ENCODE measurements at regions not wholly inside any gene's neighbourhood (a gene's known extent, or its start where the extent isn't known, plus 50 kb on each side); places are given as distances from the start of the nearest gene placed in this dataset.
"Not testable (repeated sequence)": the region's sequence is repeated elsewhere in the genome, so short reads cannot be mapped to it uniquely, and the experiment has no call there.

DNA sequence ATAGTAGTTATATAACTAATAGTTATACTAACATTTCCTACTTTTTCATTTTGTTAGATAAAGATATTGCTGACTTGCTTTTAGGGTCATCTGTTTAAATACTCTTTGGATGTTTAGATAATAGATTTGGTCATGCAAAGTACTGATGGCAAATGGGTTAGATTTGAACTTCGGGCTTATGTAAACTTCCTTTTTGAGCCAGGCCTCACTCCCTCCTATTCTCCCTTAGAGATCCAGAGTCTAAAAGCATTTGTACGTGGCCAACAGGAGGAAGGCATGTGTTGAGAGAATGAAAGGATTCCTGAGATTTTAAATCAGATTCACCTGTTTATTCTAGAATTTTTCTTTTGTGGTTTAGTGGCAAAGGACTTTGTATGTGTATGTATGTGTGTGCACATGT lies 106.4 kb upstream of the GBE1 start:
- H3K9me3 Mint-ChIP-seq (ENCODE audit: unreplicated experiment) = no peaks in the 10 kb centered on the region
- TF ChIP-seq, protein P1, sequence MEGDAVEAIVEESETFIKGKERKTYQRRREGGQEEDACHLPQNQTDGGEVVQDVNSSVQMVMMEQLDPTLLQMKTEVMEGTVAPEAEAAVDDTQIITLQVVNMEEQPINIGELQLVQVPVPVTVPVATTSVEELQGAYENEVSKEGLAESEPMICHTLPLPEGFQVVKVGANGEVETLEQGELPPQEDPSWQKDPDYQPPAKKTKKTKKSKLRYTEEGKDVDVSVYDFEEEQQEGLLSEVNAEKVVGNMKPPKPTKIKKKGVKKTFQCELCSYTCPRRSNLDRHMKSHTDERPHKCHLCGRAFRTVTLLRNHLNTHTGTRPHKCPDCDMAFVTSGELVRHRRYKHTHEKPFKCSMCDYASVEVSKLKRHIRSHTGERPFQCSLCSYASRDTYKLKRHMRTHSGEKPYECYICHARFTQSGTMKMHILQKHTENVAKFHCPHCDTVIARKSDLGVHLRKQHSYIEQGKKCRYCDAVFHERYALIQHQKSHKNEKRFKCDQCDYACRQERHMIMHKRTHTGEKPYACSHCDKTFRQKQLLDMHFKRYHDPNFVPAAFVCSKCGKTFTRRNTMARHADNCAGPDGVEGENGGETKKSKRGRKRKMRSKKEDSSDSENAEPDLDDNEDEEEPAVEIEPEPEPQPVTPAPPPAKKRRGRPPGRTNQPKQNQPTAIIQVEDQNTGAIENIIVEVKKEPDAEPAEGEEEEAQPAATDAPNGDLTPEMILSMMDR (IDR thresholded peaks at IDR 0.05; ENCODE audit: unreplicated experiment) = no peak
- H3K4me3 Mint-ChIP-seq (ENCODE audit: unreplicated experiment) = no peak overlapping the region
- no peak for DNase-seq (ENCODE audit: low spot score)
- H3K36me3 Mint-ChIP-seq (ENCODE audit: low read depth, unreplicated experiment) = no peaks in the 10 kb centered on the region
- no peak overlapping the region for H3K27ac Mint-ChIP-seq (ENCODE audit: unreplicated experiment)
- H3K27me3 Mint-ChIP-seq (ENCODE audit: unreplicated experiment) = no peaks in the 10 kb centered on the region
- H3K4me1 Mint-ChIP-seq (ENCODE audit: unreplicated experiment) = no peaks in the 10 kb centered on the region

DNA sequence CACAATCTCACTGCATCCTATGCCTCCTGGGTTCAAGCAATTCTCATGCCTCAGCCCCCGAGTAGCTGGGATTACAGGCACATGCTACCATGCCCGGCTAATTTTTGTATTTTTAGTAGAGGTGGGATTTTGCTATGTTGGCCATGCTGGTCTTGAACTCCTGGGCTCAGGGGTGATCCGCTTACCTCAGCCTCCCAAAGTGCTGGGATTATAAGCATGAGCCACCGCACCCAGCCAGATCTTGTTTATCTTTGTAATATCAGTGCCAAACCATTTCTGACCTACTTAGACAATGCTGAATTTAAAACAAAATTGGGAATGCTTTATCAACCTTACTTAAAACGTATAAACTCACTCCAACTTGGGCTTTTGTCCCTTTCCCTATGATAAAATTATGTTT lies 103.7 kb upstream of the GBE1 start:
- not testable (repeated sequence) for H3K4me1 Mint-ChIP-seq (ENCODE audit: unreplicated experiment); H3K27ac Mint-ChIP-seq (ENCODE audit: unreplicated experiment); H3K4me3 Mint-ChIP-seq (ENCODE audit: unreplicated experiment); DNase-seq (ENCODE audit: low spot score); H3K27me3 Mint-ChIP-seq (ENCODE audit: unreplicated experiment); H3K9me3 Mint-ChIP-seq (ENCODE audit: unreplicated experiment); H3K36me3 Mint-ChIP-seq (ENCODE audit: low read depth, unreplicated experiment)

DNA sequence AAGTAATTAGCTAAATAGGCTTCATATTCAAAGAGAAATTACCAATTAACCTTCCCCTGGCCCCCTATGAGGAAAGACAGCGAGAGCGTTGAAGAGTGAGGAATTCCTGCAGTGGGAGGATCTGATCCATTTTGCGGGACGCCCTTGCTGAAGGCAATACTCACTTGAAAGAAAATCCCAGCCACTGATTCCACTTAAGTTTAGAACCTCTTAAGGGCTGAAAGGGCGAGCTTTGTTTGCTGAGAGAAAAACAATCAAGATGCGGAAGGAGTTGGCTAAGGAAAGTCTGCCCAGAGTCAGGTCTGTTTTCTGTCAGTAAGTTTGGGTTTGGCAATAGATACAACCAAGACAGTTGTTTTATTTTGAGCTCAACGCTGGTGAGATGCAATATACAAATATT lies 102.8 kb upstream of the GBE1 start:
- H3K9me3 Mint-ChIP-seq (ENCODE audit: unreplicated experiment) = no peaks in the 10 kb centered on the region
- DNase-seq (ENCODE audit: low spot score) = no peak
- H3K36me3 Mint-ChIP-seq (ENCODE audit: low read depth, unreplicated experiment) = no peaks in the 10 kb centered on the region
- TF ChIP-seq, protein P1 (IDR thresholded peaks at IDR 0.05; ENCODE audit: unreplicated experiment) = no peak
- no peaks in the 10 kb centered on the region for H3K27me3 Mint-ChIP-seq (ENCODE audit: unreplicated experiment)
- no peak overlapping the region for H3K27ac Mint-ChIP-seq (ENCODE audit: unreplicated experiment)
- H3K4me3 Mint-ChIP-seq (ENCODE audit: unreplicated experiment) = no peak overlapping the region
- no peaks in the 10 kb centered on the region for H3K4me1 Mint-ChIP-seq (ENCODE audit: unreplicated experiment)

DNA sequence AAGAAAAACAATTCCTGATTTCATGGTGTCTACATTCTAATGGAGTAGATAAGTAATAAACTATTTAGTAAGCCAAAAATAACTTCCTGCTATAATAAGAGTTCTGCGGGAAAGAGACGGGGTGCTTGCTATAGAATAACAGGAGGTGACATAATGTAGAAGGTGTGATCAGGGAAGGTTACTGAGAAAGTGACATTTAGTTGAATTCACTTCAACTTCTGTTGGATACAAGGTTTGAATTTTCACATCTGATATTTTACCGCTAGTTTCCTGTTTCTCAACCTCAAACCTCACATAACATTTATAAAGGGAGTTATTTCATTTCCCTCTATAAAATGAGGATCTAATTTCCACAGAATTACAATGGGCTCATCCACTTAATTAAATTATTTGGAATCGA lies 102.3 kb upstream of the GBE1 start:
- no peak overlapping the region for H3K4me3 Mint-ChIP-seq (ENCODE audit: unreplicated experiment)
- H3K9me3 Mint-ChIP-seq (ENCODE audit: unreplicated experiment) = no peaks in the 10 kb centered on the region
- H3K27me3 Mint-ChIP-seq (ENCODE audit: unreplicated experiment) = no peaks in the 10 kb centered on the region
- no peaks in the 10 kb centered on the region for H3K4me1 Mint-ChIP-seq (ENCODE audit: unreplicated experiment)
- H3K27ac Mint-ChIP-seq (ENCODE audit: unreplicated experiment) = no peak overlapping the region
- DNase-seq (ENCODE audit: low spot score) = no peak
- TF ChIP-seq, protein P1 (IDR thresholded peaks at IDR 0.05; ENCODE audit: unreplicated experiment) = no peak
- H3K36me3 Mint-ChIP-seq (ENCODE audit: low read depth, unreplicated experiment) = no peaks in the 10 kb centered on the region

DNA sequence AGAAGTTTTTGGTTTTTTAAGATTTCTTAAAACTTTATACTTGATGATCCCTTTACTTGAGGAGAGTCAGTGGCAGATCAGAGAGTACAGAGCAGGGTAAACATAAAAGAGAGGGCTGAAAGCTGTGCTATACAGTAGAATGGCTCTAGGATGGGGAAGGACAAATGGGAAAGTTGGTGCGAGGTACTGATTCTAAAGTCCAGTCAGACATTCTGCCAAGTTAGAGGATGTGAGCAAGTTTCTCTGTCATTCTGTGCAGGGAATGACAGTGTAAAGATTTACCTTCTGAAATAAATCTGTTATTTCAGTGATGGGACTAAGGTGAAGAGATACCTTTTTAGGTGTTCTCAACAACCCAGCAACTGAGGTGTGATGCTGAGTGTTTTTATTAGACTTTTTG lies 100.1 kb upstream of the GBE1 start:
- Mint-ChIP-seq H3K4me3 (ENCODE audit: unreplicated experiment) (no peak overlapping the region), H3K4me1 (ENCODE audit: unreplicated experiment) (no peaks in the 10 kb centered on the region), H3K27me3 (ENCODE audit: unreplicated experiment) (no peaks in the 10 kb centered on the region), H3K36me3 (ENCODE audit: low read depth, unreplicated experiment) (no peaks in the 10 kb centered on the region), H3K27ac (ENCODE audit: unreplicated experiment) (no peak overlapping the region), H3K9me3 (ENCODE audit: unreplicated experiment) (no peaks in the 10 kb centered on the region)
- no peak for DNase-seq (ENCODE audit: low spot score)
- TF ChIP-seq, protein P1 (IDR thresholded peaks at IDR 0.05; ENCODE audit: unreplicated experiment) = no peak

DNA sequence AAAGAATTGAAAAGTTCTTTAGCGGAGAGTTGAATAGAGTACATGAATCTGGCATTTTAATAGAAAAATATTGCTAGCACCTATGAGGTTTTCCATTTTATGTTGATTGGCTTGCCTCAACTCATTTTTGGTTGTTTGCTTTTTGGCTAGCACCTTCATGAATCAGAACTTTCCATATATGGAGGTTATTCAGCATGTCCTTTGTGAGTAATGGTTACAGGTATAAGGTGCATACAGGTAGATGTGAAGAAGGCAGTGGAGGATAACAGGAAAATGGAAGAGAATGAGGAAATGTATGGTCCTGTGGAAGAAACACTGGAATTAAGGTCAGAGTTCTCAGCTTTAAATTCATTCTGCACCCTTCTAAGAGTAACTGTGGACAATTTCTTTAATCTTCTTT lies 98.1 kb upstream of the GBE1 start:
- TF ChIP-seq, protein P1 (IDR thresholded peaks at IDR 0.05; ENCODE audit: unreplicated experiment) = no peak

More for the DNA sequence above, 98.1 kb upstream of the GBE1 start:
- DNase-seq (ENCODE audit: low spot score) = no peak
- Mint-ChIP-seq H3K27ac (ENCODE audit: unreplicated experiment) (no peak overlapping the region), H3K36me3 (ENCODE audit: low read depth, unreplicated experiment) (no peaks in the 10 kb centered on the region), H3K4me3 (ENCODE audit: unreplicated experiment) (no peak overlapping the region), H3K27me3 (ENCODE audit: unreplicated experiment) (no peaks in the 10 kb centered on the region), H3K4me1 (ENCODE audit: unreplicated experiment) (peaks cover 4% of the 10 kb centered on the region), H3K9me3 (ENCODE audit: unreplicated experiment) (no peaks in the 10 kb centered on the region)
